ENCODE measurements at regions not wholly inside any gene's neighbourhood (a gene's known extent, or its start where the extent isn't known, plus 50 kb on each side); places are given as distances from the start of the nearest gene placed in this dataset.

- TF ChIP-seq CTCF (IDR thresholded peaks at IDR 0.05; ENCODE audit: unreplicated experiment in 3 of 3), result no peak
- Mint-ChIP-seq H3K4me3 (no peak overlapping the region), H3K36me3 (ENCODE audit: low read depth) (no peaks in the 10 kb centered on the region), H3K27ac (peak overlapping the region in 1 of 3 experiments; percentile 26), H3K27me3 (ENCODE audit: low read depth) (peaks cover 12% of the 10 kb centered on the region), H3K9me3 (no peaks in the 10 kb centered on the region), H3K4me1 (peaks cover 8% of the 10 kb centered on the region)
Observed at GRCh38 chr3:127409421-127410136, 121.7 kb upstream of the PRR20G start.

GRCh38 chr3:127408684-127409420 lies 121.0 kb upstream of the PRR20G start:
- peaks cover 8% of the 10 kb centered on the region for H3K4me1 Mint-ChIP-seq
- H3K27ac Mint-ChIP-seq, result peak overlapping the region in 1 of 3 experiments; percentile 26
- peaks cover 7% of the 10 kb centered on the region for H3K27me3 Mint-ChIP-seq (ENCODE audit: low read depth)
- no peak for TF ChIP-seq CTCF (IDR thresholded peaks at IDR 0.05; ENCODE audit: unreplicated experiment in 3 of 3)
- no peaks in the 10 kb centered on the region for H3K36me3 Mint-ChIP-seq (ENCODE audit: low read depth)
- H3K4me3 Mint-ChIP-seq, result no peak overlapping the region
- H3K9me3 Mint-ChIP-seq, result no peaks in the 10 kb centered on the region

GRCh38 chr3:127408022-127408683 lies 120.3 kb upstream of the PRR20G start:
- no peak for TF ChIP-seq CTCF (IDR thresholded peaks at IDR 0.05; ENCODE audit: unreplicated experiment in 3 of 3)
- Mint-ChIP-seq H3K27me3 (ENCODE audit: low read depth) (peaks cover 7% of the 10 kb centered on the region), H3K36me3 (ENCODE audit: low read depth) (no peaks in the 10 kb centered on the region), H3K4me3 (no peak overlapping the region), H3K4me1 (peaks cover 8% of the 10 kb centered on the region), H3K9me3 (no peaks in the 10 kb centered on the region), H3K27ac (no peak overlapping the region)

- Mint-ChIP-seq H3K4me3 (no peak overlapping the region), H3K36me3 (ENCODE audit: low read depth) (no peaks in the 10 kb centered on the region), H3K27me3 (ENCODE audit: low read depth) (peaks cover 7% of the 10 kb centered on the region), H3K4me1 (peaks cover 8% of the 10 kb centered on the region), H3K9me3 (no peaks in the 10 kb centered on the region), H3K27ac (no peak overlapping the region)
- no peak for TF ChIP-seq CTCF (IDR thresholded peaks at IDR 0.05; ENCODE audit: unreplicated experiment in 3 of 3)
Observed at GRCh38 chr3:127407026-127407939, 119.4 kb upstream of the PRR20G start.

- Mint-ChIP-seq H3K4me1 (peaks cover 8% of the 10 kb centered on the region), H3K36me3 (ENCODE audit: low read depth) (no peaks in the 10 kb centered on the region), H3K27ac (no peak overlapping the region), H3K27me3 (ENCODE audit: low read depth) (peaks cover 8% of the 10 kb centered on the region), H3K4me3 (no peak overlapping the region), H3K9me3 (no peaks in the 10 kb centered on the region)
- TF ChIP-seq CTCF (IDR thresholded peaks at IDR 0.05; ENCODE audit: unreplicated experiment in 3 of 3), result no peak
Observed at GRCh38 chr3:127406309-127407025, 118.6 kb upstream of the PRR20G start.
